ENCODE measurements at regions not wholly inside any gene's neighbourhood (a gene's known extent, or its start where the extent isn't known, plus 50 kb on each side); places are given as distances from the start of the nearest gene placed in this dataset.

DNA sequence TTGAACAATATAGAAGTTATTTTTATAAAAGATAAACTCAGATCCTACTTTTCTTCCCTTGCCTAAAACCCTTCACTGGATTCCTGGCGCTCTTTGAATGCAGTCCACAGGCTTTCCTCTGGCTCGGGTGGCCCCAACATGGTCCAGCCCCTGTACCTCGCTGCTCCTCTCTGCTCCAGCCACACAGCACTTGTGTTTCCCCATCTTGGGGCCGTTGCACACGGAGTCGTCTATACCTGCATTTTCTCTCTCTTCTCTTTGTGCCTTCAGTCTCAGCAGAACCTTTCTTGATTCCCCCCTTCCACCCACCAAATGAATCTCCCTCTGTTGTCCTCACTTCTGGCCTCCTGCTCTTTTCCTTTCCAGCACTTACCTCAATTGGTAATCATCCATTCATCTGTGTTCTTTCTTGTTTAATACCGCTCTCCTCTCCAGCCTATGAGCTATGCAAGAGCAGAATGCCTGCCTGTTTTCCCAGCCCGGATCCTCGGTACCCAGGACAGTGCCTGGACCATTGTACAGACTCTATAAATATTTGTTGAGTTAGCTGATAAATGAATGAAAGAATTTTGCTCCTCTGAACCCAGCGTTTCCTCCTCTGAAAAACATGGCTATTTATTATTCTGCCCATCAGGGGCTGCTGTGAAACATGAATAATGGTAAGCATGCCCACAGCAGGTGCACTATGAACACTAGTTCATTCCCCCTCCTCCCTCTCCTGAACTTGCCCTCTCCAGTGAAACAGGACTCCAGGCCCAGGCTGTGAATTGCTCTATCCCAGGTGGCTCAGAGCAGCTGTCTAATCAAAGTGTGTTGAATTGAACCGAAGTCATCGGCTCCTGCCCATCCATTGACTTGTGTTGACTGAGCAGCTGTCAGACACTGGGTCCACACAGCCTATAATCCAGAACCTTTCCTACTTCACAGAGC, 266.9 kb downstream of the PTPRU start:
- no peak for DNase-seq

- DNase-seq: no peak
These were observed 266.0 kb downstream of the PTPRU start for GRCh38 chr1:29502225-29502910.

- DNase-seq: no peak
These were observed 265.1 kb downstream of the PTPRU start for GRCh38 chr1:29501227-29501976.

GRCh38 chr1:29500651-29501050, 264.3 kb downstream of the PTPRU start:
- DNase-seq: no peak

DNA sequence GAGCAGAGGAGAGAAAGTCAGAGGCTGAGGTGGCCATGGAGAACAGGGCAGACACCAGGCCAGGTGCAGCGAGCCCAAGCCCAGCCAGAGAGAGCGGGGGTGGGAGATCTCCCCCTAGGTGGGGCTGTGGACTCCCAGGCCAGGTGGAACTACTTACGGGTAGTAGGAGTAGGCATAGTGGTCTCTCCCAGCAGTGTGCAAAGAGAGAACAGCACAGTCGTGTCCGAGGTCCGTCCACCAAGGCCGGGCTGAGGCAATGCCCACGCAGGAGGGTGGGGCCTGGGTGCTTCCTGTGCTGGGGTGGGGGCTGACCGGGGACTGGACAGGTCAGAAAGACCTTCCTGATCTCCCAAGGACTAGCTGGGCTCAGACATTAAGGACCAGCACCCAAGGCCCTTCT, 263.7 kb downstream of the PTPRU start:
- no peak for DNase-seq

DNA sequence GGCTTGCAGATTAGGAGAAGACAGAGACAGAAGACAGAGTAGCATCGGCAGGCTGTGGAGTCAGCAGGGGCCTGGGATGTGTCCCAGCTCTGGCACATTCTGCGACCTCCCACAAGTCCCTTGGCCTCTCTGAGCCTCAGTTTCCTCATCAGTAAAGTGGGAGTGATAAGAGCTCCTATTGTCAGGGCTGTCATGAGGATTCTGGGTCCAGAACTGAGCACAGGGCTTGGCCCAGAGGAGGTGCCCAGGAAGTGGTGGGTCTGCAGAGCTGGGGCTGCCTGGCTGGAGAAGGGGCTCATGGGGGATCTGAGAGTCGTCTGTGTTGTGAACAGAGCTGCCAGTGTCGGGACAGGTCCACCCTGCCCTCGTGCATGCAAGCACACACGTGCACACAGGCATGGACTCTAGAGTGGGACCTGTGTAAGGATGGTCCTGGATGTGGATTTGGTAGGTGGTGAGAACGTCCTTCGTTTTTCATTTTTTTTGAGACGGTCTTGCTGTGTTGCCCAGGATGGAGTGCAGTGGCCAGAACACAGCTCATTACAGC, 262.9 kb downstream of the PTPRU start:
- DNase-seq: no peak

DNA sequence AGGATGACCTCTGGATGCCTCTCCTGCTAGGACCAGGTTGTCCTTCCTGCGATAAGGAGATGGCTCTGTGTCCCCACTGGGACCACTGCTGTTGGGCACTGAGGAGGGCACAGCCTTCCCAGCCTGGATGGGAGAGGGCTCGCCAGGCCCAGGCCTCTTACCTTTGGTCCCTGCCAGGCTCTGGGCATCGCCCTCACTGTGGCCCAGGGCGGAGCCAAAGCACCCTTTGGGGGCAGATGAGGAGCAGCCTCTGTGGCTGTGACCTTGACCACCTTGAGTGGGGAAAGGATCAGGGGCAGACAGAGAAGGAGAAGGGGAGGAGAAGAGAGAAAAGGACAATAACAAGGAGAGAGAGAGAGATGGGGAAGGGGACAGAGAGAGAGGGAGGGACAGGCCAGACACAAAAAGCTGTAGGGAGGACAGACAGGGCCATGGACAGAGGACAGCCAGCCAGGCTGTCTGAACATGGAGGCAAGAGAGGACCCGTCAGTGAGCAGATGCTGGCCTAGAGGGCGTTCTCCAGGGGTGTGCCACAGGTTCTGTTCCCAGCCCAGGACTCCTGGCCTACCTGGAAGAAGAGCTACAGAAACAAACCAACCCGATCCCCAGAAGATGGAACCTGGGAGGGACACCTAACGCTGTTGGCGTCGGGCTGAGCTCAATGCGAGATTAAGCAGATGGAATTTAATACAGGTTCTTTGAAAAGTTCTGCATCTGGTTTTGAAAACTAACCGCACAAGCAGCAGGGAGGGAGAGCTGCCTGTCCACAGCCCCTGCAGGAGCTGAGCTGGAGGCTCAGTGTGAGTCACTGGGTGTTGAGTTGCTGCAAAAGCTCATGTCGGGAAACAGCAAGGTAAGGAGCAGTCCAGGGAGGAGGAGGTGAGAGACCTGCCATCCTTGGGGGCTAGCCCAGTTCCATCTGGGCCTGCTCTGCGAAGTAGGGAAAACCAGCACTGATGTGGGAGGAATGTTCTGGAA, 262.1 kb downstream of the PTPRU start:
- DNase-seq: no peak

DNA sequence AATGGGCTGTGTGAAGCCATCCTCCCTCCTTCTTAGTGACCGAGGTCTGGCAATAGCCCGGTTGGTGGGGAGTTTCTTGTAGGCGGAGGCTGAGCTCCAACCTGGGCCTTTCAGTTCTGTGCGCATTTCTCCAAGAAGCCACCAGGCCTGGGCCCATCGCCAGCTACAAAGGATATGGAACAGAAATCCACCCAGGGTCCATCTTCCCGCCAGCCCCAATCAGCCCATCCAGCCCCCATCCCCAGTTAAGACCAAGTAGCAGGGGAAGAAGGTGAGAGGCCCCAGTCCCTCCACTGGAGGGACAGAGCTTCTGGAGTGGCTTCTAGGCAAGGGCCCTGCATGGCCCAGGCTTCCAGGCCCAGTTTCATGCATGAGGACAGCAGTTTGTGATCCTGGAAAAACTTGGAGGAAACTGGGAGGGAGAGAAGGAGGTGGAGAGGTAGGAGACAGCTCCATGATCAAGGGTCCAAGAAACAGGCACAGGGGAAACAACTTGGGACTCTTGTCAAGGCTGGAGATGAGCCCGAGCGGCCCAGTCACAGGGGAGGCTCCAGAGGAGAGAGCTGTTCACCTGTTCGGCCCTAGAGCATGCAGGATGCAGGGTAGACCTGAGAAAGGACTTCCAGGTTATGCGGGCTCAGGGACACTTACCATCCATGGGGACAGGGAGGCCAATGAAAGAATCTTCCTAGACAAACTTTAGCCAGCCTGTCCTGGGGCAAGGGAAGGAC, 261.2 kb downstream of the PTPRU start:
- no peak for DNase-seq

GRCh38 chr1:29496701-29497100, 260.4 kb downstream of the PTPRU start:
- no peak for DNase-seq

DNA sequence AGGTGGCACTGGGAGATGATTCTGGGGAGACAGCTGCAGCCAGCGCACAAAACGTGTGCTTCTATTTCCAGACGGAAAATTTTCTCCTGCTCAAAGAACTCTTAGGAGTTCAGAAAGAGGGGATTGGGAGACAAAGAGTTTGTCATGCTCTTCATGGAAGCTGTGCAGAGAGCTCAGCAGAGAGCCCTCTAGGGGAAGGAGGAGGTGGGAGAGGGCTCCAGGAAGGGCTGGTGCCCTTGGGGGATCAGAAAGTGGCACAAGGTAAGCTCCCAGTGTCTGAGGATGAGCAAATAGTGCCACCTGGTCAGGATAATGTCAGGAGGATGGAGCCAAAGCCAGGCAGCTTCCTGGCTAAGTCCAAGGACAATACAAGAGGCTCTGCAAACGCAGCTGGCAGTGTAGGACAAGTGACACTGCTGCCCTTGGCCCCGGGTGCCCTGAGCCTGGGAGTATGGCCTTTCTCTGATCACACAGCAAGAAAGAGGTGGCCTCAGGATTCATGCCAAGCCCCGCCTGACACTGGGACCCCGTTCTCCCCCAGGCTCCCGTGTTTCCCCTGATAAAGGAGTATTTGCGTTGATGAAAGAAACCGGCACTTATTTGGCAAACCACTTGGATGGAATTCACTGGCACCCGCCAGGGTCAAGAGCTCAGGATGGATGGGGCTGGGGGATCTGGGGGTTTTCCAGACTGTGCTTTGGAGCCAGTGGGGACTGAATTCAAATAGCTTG, 254.0 kb downstream of the PTPRU start:
- DNase-seq: no peak

DNA sequence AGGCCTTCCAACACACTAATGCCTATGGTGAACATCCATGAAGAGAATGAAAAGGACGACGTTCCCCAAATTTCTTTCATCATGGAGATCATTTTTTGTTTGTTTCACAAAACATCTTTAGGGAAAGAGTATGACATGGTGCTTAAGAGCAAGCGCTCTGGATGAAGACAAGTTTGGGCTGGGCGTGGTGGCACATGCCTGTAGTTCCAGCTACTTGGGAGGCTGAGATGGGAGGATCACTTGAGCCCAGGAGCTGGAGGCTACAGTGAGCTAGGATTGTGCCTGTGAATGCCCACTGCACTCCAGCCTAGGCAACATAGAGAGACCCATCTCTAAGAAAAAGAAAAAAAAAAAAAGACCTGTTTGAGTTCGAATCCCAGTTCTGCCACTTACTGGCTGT, 253.1 kb downstream of the PTPRU start:
- DNase-seq: no peak

DNA sequence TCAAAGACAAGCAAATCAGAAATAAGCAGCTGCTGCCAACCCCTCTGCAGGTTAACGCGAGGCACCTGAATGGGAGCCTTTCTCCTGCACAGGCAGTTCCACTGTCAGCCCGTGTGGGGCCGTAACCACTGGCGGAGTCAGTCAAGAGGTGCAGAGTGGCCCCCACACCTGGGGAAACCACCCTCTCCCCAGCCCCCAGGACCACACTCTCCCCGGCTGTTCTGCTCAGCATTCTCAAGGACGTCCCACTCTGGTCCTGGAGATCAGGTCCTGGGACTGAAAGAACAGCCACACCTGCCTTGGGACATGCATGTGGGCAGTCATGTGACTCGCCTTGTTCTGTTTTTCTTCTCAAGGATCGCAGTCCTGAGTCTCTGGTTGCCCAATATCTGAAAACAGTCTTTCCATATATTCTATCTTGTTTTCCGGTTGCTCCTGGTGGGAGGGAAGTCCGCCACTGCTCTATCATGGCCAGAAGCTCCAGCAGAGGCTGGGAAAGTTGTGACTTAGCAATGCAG, 252.5 kb downstream of the PTPRU start:
- no peak for DNase-seq

DNA sequence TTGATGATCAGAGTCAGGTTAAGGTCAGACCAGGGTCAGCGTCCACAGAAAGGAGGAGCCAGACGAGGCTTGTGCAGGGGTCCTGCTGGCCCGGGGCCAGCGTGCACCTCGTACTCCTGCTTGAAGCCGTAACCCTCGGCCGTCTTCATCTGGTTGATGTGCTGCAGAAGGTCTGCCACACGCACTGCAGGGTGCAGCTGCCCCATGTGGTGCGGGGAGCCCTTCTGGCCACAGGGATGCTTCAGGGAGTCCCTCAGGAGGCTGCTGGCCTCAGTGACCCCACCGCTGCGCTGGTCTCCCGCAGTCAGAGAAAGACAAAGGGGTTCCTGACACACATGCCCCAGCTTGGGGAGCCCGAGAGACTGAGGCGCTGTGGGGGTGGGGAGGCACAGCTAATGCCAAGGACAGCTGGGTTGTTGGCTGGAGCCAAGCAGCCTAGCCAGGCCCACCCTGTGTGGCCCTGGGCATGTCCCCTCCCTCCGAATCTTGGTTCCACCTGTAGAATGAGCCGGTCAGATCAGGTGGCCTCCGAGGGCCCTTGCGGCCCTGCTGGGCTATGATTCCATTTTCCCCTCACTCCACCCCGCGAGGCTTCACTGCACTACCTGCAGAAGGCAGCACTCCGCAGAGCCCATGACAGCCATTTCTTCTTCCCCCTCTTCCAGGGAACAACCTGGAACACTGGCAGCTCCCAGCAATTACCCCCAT, 251.9 kb downstream of the PTPRU start:
- DNase-seq: no peak

- DNase-seq: no peak
These were observed 251.0 kb downstream of the PTPRU start for GRCh38 chr1:29487291-29487690.

GRCh38 chr1:29485096-29485925, 249.0 kb downstream of the PTPRU start:
- no peak for DNase-seq

- DNase-seq: no peak
These were observed 246.7 kb downstream of the PTPRU start for GRCh38 chr1:29482991-29483390.

DNA sequence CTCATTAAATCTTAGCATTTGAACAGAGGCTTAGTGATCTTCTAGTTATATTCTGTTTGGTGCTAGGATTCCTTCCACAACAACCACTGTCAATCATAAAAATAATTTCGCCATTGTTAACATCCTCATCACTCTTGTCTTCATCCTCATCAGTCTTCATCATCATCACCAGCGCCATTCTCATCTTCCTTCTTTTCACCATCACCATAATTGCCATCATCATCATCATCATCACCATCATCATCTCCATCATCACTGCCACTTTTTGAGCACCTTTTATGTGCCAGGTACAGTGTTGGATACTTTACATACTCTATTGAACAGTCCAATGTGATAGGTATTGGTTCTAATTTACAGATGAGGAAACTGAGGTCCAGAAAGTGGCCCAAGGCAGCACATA, 245.7 kb downstream of the PTPRU start:
- DNase-seq: no peak

- no peak for DNase-seq
These were observed 244.7 kb downstream of the PTPRU start for GRCh38 chr1:29481031-29481430.

DNA sequence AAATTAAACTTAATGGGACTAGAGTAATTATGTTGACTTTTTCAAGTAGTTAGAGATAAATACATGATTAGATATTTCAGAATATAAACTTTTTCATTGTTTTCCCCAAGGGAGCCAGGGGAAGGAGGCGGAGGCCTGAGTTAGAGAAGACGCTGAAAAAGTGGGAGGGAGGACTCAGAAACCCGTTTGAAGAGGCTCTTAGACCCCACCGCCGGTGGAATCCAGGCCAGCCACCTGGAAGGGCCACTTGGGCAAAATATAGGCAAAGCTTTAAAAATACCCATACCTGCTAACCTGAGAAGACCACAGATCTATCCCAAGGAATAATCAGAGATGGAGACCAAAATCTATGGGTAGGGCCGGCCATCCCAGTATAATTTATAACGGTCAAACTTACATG, 242.6 kb downstream of the PTPRU start:
- no peak for DNase-seq

Data from hematopoietic multipotent progenitor cell treated with erythropoietin and hydrocortisone succinate and interleukin-3 and kit ligand, for 4 days (in vitro differentiated cells).